Activated T-cell treated with anti-CD3 and anti-CD28 coated beads for 4 hours (primary cell): ENCODE measurements at regions not wholly inside any gene's neighbourhood (a gene's known extent, or its start where the extent isn't known, plus 50 kb on each side); places are given as distances from the start of the nearest gene placed in this dataset.
"Not testable (repeated sequence)": the region's sequence is repeated elsewhere in the genome, so short reads cannot be mapped to it uniquely, and the experiment has no call there.

Experiments used
- DNase-seq: peaks from one replicate; pipeline ENCODE4 v3.0.0-alpha.2; 2020

DNA sequence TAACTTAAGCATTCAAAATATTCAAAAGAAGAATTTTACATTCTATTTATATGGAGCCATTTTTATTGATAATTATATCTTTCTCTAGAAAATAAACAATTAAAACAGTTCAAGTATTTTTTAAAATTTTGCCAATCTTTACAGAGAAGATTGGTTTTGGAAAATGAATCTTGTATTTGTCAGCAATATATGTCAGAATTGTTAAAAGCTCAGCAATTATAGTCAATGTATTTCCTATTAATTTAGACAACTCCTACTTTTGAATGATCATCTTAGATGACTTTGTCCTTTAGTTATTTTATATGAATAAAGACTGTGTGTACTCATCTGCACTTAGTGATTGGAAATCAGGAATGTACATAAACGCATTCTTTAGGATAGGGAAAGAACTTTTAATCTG, 223.9 kb upstream of the MAD2L1 start:
- no peak for DNase-seq

DNA sequence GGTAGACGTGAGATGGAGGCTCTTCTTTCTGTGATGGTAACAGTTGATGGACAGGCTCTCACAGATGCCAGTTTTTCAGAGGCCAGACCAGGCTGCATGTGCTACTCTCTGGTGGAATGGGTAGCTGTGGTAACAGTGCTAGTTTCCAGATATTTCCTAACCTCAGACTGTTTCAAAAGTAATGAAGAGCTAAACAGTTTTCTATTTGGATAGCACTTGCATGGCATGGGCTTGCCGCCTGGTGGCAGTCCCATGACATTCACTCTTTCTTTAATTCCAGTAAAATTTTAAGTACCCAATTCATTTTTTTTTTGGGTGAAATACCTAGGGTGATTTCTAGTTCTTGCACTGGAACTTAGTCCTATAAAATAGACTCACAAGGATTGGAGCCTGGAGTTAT, 220.2 kb upstream of the MAD2L1 start:
- no peak for DNase-seq

DNA sequence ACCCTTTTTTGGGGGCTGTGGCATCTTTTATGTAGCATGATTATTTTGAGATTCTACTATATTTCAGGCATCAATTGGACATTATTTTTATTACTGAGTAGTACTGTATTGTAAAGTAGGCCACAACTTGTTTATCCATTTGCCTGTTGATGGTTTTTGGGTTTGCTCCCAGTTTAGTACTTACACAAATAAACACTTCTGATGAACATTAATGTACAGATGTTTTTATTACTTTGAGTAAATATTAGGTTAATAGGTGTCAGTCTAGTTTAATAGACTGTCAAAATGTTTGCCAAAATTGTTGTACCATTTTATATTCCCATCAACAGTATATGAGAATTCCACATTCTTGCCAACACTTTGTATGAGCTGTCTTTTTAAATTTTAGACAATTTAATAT, 214.9 kb upstream of the MAD2L1 start:
- no peak for DNase-seq

GRCh38 chr4:120277391-120277790, 210.7 kb upstream of the MAD2L1 start:
- no peak for DNase-seq

GRCh38 chr4:120266602-120267001, 200.0 kb upstream of the MAD2L1 start:
- no peak for DNase-seq

DNA sequence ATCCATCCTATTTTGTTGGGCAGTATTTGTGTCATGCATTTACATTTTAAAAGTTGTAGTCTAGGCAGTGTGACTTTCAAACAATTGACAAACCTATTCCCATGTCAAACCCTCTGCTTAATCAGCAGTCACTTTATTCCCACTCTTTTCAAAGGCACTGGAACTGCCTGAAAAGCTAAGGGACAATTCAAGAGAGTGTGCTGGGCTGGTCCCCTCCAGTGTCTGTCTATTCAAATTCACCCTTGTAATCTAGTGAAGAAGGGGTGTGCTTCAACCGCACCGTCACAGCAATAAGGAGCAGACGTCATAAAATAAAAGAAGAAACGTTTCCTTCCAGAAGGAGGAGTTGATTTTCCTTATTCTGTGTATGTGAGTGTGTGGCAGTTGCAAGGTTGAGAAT, 197.0 kb upstream of the MAD2L1 start:
- DNase-seq: no peak

DNA sequence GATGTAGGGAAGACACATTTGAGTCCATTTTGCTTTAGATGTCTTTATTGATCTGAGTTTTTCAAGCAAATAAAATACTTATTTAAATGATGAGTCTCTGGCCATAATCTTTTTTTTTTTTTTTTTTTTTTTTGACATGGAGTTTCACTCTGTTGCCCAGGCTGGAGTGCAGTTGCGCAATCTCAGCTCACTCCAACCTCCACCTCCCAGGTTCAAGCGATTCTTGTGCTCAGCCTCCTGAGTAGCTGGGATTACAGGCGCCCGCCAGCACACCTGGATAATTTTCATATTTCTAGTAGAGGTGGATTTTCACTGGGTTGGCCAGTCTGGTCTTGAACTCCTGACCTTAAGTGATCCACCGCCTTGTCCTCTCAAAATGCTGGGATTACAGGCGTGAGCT, 194.5 kb upstream of the MAD2L1 start:
- DNase-seq: no peak

DNA sequence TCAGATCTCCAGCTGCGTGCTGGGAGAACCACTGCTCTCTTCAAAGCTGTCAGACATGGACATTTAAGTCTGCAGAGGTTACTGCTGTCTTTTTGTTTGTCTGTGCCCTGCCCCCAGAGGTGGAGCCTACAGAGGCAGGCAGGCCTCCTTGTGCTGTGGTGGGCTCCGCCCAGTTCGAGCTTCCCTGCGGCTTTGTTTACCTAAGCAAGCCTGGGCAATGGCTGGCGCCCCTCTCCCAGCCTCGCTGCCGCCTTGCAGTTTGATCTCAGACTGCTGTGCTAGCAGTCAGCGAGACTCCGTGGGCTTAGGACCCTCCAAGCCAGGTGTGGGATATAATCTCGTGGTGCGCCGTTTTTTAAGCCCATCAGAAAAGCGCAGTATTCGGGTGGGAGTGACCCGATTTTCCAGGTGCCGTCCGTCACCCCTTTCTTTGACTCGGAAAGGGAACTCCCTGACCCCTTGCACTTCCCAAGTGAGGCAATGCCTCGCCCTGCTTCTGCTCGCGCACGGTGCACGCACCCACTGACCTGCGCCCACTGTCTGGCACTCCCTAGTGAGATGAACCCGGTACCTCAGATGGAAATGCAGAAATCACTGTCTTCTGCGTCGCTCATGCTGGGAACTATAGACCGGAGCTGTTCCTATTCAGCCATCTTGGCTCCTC, 189.6 kb upstream of the MAD2L1 start:
- DNase-seq: not testable (repeated sequence)

- no peak for DNase-seq
These were observed 171.8 kb upstream of the MAD2L1 start for GRCh38 chr4:120238277-120238973.

DNA sequence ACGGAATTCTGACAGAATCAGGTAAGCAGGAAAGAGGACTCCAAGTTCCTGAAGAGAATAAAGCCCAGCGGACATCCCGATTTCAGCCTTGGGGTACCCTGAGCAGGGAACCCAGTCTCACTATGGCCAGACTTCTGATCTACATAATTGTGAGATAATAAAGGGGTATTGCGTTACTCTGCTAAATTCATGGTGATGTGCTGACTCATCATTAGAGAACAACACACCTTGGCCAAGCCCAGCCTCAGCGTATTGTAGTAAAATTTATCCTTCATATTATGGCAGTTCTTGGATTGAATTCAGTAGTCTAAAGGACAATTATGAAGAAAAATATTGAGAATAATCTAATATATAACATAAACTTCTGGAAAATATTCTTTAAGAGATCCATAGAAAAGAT, 170.2 kb upstream of the MAD2L1 start:
- no peak for DNase-seq

GRCh38 chr4:120232050-120232449, 165.4 kb upstream of the MAD2L1 start:
- no peak for DNase-seq

DNA sequence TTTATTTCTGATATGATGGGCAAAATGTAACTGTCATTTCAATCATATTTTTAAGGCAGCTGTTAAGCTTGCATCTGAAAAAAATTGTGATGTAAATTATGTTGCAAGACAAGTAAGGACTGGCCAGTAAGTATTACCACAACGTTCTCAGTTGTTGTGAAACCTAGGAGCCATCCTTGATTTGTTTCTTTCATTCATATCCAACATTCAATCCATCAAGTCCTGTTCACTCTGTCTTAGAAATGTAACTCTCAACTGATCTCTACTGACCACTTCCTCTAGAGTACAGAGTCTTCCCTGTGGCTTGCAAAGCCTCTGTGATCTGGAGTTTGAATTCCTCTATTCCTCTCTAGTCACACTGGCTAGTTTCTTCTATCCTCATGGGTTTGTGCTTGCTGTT, 161.4 kb upstream of the MAD2L1 start:
- DNase-seq: no peak

GRCh38 chr4:120227554-120227953, 160.9 kb upstream of the MAD2L1 start:
- no peak for DNase-seq

GRCh38 chr4:120225527-120225926, 158.9 kb upstream of the MAD2L1 start:
- no peak for DNase-seq

- no peak for DNase-seq
These were observed 152.3 kb upstream of the MAD2L1 start for GRCh38 chr4:120218981-120219380.

DNA sequence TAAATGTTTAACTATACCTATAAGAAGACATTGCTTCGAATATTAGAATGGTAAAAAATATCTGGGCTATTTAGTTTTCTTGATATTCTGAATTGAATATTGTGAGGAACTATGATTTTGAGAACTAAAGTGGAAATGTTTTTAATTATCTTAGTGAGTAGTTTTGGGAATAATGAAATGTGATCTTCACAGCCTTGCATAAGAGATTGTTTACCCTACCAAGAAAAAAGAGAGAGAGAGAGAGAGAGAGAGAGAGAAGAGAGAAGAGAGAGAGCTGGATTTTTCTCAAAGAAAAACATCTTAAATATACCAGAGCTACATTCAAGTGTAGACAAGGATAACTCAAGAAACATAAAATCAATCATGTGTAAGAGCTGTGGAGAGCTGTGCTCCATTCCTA, 148.7 kb upstream of the MAD2L1 start:
- DNase-seq: no peak

DNA sequence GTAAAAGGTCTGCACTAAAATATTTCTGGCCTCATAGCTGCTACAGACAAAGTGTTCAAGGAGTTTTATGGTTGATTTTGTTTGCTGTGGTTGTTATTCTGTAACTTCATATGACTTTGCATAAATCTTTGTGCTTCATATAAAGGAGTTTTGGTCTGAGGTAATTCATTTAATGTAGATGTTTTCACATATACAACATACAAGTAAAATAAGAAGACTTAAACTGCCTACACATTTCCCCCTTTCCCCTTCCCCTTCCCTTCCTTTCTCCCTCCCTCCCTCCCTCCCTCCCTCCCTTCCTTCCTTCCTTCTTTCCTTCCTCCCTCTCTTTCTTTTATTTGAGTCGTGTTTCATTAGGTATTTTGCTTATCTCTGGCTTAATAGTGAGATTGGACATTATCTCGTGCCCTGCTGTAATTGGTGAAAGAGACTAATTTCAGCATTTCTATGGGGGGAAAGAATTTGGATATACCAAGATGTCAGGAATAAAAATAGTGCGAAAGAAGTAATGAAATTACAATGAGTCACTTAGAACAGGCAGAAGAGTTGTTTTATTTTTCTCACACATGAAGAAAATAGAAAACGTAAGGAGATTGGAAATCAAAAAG, 144.9 kb upstream of the MAD2L1 start:
- no peak for DNase-seq

GRCh38 chr4:120209706-120210105, 143.1 kb upstream of the MAD2L1 start:
- no peak for DNase-seq

DNA sequence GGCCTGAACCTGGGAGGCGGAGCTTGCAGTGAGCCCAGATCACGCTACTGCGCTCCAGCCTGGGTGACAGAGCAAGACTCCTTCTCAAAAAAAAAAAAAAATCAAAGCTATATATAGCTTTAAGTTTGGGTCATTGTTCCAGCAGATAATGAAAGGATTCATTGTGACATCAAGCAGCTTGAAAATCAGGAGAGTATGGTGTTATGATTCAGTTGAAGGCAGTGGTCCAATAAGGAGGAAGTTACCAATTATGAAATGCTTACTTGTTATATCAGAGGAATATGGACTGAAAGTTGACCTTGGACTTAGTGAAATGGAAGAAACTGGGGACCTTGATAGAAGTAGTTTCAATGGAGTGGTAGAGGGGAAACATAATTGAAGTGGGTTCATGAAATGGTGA, 140.4 kb upstream of the MAD2L1 start:
- DNase-seq: no peak

GRCh38 chr4:120202222-120202621, 135.6 kb upstream of the MAD2L1 start:
- DNase-seq: no peak

DNA sequence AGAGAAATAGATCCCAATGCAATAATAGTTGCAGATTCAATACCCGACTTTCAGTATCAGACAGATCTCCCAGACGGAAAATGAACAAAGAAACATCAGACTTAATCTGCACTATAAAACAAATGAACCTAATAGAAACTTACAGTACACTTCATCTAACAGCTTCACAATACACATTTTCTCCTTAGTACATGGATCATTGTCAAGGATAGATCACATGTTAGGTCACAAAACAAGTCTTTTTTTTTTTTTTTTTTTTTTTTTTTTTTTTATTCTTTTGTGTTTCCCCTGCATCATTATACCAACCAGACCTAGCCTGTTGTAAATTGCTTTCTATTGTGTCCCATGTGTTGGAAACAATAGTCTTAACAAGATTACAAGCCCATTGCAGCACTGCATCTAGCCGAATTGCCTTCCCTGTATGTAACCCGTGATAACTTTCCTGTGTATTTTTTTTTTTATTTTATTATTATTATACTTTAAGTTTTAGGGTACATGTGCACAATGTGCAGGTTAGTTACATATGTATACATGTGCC, 134.0 kb upstream of the MAD2L1 start:
- not testable (repeated sequence) for DNase-seq

DNA sequence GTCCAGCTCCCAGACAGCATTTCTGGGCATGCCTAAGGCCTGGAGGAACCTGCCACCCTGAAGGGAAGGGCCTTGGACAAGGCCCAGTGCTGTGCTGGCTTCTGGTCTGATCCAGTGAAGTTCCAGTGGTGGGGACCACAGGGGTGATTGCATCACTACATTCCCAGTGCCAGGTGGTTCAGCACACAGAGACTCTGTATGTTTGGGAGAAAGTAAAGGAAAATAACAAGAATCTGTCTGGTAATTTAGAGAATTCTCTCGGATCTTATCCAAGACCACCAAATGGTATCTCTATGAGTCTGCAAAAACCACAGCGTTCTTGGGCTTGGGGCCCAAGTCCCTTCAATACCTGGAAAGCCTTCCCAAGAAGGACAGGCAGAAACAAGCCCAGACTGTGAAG, 131.8 kb upstream of the MAD2L1 start:
- DNase-seq: no peak

DNA sequence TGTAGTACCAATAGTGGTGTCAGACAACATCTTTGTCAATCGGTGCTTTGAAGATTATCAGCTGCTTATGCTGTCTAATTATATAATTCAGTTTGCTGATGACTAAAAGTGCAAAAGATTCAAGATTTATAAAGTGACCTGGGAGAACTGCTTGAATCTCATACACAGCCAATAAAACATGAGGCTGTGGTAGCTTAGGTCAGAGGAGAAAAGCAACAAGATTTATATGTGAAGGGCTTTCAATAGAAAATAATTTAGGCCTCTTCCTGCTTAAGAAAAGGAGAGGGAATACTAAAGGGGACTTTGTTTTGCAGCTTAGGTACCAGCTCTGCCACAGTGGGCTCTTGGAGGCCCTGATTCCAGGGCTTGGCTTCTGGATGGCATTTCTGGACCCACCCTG, 111.0 kb upstream of the MAD2L1 start:
- DNase-seq: no peak

DNA sequence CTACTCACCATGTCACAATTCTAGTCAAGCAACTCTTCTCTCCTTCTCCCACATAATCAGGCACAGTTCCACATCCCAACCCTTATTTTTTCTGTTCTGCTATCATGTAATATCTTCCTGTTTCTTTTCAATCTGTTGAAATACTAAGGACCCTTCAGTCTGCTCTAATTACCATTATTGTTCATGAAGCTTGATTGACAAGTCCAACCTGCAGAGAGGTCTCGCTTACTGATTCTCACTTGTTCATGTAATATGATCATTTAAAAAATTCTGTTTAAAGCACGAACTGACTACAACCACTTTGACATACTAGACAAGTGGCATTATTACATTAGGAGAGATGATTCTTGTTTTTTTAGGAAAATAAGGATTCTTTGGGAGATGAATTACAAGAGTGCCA, 108.6 kb upstream of the MAD2L1 start:
- no peak for DNase-seq
